Testis (tissue), 2 donors: ENCODE measurements at regions not wholly inside any gene's neighbourhood (a gene's known extent, or its start where the extent isn't known, plus 50 kb on each side); places are given as distances from the start of the nearest gene placed in this dataset.
A peak's percentile ranks its signal among the peaks of the same experiment; 100 is the strongest.

Source experiments
- POLR2A ChIP-seq: fragments of 450-650 bp; IDR thresholded peaks from one replicate; pipeline ENCODE4 v1.6.1; 2017; ENCODE audit warnings: antibody characterized with exemption, mild to moderate bottlenecking, moderate library complexity
- TF ChIP-seq, protein P1 (sequence below), 3 experiments: fragments of 450-650 bp in 2 of 3; fragments of 200-600 bp in 1 of 3; sonication (generic) in 1 of 3; IDR thresholded peaks; one replicate each; pipeline ENCODE4 v1.5.1; 2016 to 2019; ENCODE audit warnings: antibody characterized with exemption in 3 of 3, mild to moderate bottlenecking in 2 of 3, moderate library complexity in 1 of 3

DNA sequence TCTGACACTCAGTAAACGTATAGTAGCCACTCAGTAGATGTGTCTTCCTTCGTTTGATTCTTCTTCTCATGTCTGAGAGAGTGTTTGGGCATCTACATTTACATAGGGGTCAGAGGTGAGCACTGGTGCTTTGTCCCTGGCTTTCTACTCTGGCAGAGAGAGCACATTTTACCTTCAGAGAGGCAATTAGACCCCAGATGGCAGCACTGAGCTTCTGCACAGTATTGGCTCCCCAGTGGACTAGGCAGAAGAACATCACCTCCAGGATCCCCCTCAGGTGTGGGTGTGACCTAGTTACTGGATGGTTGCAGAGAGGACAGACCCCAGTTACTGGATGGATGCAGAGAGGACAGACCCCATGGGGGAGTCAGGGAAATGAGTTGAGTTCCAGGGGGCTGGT, 327.2 kb downstream of the DHX35 start:
- no peak for TF ChIP-seq POLR2A
- TF ChIP-seq, protein P1, sequence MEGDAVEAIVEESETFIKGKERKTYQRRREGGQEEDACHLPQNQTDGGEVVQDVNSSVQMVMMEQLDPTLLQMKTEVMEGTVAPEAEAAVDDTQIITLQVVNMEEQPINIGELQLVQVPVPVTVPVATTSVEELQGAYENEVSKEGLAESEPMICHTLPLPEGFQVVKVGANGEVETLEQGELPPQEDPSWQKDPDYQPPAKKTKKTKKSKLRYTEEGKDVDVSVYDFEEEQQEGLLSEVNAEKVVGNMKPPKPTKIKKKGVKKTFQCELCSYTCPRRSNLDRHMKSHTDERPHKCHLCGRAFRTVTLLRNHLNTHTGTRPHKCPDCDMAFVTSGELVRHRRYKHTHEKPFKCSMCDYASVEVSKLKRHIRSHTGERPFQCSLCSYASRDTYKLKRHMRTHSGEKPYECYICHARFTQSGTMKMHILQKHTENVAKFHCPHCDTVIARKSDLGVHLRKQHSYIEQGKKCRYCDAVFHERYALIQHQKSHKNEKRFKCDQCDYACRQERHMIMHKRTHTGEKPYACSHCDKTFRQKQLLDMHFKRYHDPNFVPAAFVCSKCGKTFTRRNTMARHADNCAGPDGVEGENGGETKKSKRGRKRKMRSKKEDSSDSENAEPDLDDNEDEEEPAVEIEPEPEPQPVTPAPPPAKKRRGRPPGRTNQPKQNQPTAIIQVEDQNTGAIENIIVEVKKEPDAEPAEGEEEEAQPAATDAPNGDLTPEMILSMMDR (IDR thresholded peaks at IDR 0.05) = peak in 1 of 3 experiments; percentile 18
